T1000 (cell line): ENCODE measurements at regions not wholly inside any gene's neighbourhood (a gene's known extent, or its start where the extent isn't known, plus 50 kb on each side); places are given as distances from the start of the nearest gene placed in this dataset.

Experiments
- DNase-seq: peaks from one replicate; lab custom pipeline; 2025; ENCODE audit warnings: mixed read lengths; lab: John Stamatoyannopoulos, UW

DNA sequence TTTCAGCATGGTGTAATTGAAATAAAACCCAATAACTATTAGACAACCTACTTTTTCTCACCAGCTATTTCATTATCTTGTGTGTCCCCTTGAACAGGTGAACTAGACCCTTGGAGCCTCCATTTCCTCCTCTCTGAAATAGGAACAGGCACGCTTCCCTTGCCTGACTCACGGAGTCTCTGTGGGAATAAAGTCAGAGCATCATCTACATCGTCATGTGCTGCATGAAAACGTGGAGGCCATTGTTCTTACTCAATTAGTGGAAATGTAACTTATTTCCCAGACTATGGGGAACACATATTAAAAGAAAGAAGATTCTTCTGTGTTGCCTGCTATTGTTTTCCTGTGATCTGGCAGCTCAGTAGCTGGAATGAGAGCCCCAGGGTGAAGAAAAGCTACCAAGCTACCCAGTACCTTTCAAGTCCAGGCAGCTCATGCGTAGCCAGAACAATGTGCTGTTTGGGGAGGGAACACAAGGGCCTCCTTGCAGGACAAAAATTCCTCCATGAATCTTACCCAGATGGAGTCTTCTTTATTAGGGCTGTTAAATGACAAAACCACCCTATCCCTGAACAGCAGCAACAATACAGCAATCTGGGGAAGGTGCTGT lies 59.8 kb downstream of the SOX11 start:
- no peak for DNase-seq

- no peak for DNase-seq
Observed at GRCh38 chr2:5756272-5756671, 64.1 kb downstream of the SOX11 start.

DNA sequence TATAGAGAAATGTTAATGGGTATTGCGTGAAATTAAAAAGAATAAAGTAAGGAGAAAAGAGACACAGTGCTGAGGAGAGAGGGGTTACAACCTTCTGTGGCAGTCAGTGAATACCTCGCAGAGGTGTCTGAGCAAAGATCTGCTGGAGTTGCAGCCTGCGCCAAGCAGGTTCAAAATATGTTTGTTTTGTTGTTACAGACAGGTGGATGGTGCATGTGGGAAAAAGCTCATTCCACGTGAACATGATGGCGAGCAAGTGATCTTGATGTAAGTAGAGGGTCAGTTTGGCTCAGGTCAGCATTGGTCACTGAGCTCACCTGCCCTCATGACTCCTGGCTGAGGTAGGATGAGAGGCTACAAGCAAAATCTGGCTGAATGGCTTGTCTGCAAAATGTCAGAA lies 66.2 kb downstream of the SOX11 start:
- DNase-seq = no peak

DNA sequence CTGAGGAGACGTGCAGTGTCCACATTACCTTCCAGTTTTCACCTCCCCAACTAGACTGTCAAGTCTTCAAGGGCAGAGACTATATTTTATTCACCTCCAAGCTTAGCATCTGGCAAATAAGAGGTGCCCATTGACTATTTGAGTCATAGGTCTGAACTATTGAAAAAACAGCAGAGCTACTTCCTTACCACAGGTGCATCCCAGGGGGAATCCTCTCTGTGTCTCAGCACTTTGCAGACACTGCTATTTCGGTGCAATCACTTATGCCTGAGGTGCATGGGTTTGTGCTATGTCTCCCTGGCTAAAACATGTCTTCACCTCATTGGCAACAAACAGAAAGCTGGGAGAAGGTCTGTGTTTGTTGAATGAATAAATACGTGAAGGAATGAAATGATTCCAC lies 67.8 kb downstream of the SOX11 start:
- DNase-seq = no peak

DNA sequence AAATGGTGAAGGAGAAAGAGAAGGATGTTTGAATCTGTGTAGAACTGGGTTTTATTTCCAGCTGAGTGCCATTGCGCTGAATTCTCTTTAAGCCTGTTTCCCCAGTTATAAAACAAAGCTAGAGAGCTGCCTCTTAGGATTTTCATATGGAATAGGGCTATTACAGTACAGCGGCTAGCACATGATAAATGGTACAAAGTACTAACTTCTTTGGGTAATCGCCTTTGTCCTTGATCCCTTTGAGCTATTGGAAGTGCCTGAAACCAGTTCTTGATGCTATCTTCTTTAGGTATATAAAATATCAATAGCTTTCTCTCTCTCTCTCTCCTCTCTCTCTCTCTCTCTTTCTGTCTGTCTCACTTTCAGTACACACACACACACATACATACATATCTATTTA lies 71.3 kb downstream of the SOX11 start:
- DNase-seq = no peak

DNA sequence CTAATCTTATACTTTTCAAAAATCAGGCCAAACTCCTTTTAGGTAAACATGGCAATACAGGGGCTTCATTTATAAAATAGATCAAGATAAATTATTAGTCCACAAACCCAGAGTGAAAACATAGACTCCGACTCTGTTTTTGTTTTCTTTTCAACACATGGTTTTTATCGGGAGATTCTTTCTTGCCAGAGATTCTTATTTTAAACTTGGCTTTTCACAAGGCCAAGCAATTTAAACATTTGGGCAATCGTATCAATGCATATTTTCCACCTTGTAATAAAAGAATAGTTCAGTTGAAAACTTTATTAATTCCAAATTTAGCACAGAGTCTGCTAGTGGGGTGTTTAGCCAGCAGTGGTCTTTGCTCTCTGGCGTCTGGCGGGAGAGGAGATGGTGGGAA lies 71.9 kb downstream of the SOX11 start:
- no peak for DNase-seq

DNA sequence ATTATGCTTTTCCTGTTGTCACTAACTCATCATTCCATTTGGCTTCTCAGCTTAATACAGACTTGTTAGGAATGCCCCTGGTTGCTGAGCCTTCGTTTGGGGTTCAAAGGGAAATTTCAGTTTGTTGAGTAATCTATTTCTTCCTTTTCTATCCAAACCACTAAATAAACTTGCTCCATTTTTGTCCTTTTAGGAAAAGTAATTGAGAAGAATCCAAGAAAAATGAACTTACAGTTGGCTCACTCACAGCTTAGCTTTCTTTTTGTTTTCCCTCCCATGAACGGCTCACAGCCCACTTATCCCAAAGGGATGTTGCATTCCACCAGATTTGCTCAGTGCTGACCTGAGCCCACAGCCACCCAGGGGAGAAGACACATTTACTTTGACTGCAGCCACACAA lies 73.9 kb downstream of the SOX11 start:
- DNase-seq = peak; percentile 16

DNA sequence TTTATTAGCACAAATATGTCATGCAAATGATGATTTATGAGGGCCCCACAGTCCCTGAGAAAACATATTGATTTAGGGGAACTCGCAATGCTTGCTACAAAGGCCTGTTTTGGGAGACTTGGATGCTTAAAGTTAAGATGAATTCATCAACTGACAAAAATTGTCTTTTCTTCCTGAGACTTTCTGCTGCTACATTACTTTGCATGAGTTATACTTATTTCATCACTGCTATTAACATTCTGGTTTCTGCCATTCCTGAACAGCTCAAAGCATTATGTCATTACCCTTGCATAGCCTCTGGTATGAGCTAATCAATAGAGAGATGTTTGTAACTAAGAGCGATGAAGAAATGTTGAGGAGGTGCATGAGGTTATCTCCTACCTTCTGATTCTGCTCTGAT lies 74.4 kb downstream of the SOX11 start:
- no peak for DNase-seq

- no peak for DNase-seq
Observed at GRCh38 chr2:5777131-5777535, 84.9 kb downstream of the SOX11 start.

GRCh38 chr2:5781679-5782078 lies 89.5 kb downstream of the SOX11 start:
- DNase-seq = no peak

DNA sequence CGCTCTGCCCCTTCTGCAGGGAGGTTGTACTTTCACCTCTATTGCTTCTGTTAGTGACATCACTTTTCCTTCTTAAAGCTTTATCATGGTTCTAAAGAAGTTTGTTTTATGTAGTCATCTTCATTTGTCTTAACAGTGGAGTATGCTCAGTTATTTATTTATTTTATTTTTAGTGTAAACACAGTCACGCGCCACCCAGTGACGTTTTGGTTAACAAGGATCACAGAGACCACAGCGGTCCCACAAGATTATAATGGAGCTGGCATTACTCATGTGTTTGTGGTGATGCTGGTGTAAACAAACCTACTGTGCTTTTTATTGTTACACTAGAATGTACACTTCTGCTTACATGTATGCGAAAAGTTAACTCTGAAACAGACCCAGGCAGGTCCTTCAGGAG lies 89.9 kb downstream of the SOX11 start:
- DNase-seq = no peak

DNA sequence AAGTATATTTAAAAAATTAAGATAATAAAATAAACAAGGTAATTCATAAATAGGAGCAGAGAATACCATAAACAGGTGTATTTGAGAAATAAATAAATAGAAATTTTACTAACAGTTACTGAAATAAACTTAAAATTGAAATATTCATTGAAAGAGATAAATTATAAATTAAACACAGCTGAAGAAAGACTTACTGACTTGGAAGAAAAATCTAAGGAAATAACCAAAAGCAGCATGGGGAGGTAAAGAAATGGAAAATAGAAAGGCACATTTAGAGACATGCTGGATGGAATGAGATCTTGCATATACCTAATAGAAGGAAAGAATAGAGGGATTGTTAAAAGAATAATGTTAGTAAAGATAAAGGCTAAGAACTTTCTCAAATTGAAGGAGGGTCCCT lies 96.3 kb downstream of the SOX11 start:
- no peak for DNase-seq

GRCh38 chr2:5791371-5791770 lies 99.2 kb downstream of the SOX11 start:
- DNase-seq = no peak

DNA sequence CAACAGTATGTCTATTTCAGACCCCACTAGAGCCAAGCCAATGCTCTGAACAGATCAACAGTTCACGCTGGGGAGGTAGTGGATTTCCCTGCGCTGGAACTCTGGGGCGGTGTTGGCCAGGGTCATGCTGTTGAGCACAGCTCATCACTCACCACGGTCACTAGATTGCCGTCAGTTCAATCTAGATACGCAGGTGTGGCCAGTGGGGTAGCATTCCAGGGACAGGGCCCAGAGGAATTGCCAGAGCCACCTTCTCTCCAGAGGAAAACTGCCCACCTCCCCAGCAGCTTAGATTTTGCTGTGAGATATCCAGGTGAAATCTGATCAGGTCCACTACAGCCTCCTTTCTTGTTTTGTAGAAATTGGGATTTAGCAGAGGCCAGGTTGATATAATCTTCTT lies 101.8 kb downstream of the SOX11 start:
- no peak for DNase-seq

DNA sequence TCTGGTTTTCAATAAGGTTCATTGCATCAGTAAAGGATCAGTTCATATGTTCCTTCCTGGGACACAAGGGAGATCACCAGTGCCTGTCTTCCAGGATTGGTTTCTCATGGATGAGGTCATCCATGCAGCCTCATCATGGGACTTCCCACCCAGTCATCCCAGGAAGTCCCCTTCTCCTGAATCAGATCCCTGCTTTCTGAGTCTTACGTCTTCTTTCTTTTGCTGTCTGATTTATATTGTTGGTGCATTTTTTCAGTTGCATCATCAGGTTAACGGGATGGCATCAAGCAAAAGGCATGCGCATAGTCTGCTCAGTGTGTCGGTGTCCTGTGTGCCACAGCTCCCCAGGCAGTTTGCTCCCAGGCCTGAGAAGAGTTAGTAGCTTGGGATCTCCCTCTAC lies 105.9 kb downstream of the SOX11 start:
- peak; percentile 53 for DNase-seq

DNA sequence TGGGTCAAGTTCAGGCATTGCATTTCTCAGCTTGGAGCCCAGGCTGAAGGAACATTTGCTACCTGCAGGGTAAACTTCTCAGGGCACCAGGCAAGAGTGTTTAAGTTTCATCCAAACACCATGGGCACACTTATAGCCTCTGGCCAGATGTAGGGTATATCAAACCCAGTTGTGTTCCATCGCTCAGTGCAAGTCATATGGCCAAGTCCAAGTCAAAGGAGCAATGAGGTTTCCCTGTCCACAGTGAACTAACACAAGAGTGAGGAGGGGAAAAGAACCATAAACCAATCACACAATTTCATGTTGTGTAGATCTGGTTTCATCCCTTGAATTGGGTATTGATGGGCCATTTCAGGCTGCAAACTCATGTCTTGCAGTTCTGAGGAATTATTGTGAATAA lies 107.2 kb downstream of the SOX11 start:
- DNase-seq = no peak

- no peak for DNase-seq
Observed at GRCh38 chr2:5803547-5803946, 111.4 kb downstream of the SOX11 start.

- no peak for DNase-seq
Observed at GRCh38 chr2:5818961-5819600, 126.9 kb downstream of the SOX11 start.

GRCh38 chr2:5824126-5824525 lies 131.9 kb downstream of the SOX11 start:
- no peak for DNase-seq

- no peak for DNase-seq
Observed at GRCh38 chr2:5825686-5826085, 133.5 kb downstream of the SOX11 start.

- DNase-seq = no peak
Observed at GRCh38 chr2:5826979-5827655, 134.9 kb downstream of the SOX11 start.

GRCh38 chr2:5834501-5834900 lies 142.3 kb downstream of the SOX11 start:
- no peak for DNase-seq

DNA sequence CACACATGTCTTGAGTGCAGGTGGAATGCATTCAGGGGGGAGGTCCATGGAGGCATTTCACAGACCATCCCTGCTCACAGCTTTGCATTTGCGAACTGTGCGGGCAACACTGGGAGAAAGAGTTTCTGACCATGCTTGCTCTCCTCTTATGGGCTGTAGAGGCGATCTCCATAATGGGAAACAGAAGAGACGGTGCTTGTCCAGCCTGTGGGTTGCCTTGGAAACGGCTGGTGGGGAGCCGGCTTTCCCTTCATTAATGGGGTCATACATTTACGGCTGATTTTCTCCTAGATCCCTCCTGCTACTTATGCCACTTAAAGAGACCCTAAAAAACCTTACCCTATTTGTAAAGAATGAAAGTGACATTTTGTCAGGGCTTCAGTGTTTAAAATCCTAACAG lies 147.4 kb downstream of the SOX11 start:
- DNase-seq = no peak

GRCh38 chr2:5841126-5841525 lies 148.9 kb downstream of the SOX11 start:
- DNase-seq = no peak
